GM18909 (cell line): ENCODE measurements at regions not wholly inside any gene's neighbourhood (a gene's known extent, or its start where the extent isn't known, plus 50 kb on each side); places are given as distances from the start of the nearest gene placed in this dataset.

Experiments
- ATAC-seq: cut with Tn5 transposase; IDR thresholded peaks from one replicate; pipeline ENCODE4 v1.9.1; 2021; ENCODE audit warnings: mild to moderate bottlenecking; ENCODE audit not compliant: unreplicated experiment, poor library complexity

- no peak for ATAC-seq
Measured at GRCh38 chr9:95634536-95634935, 117.8 kb upstream of the PTCH1 start.

GRCh38 chr9:95634114-95634513, 117.3 kb upstream of the PTCH1 start:
- ATAC-seq, result no peak

- ATAC-seq, result no peak
Measured at GRCh38 chr9:95629585-95629984, 112.8 kb upstream of the PTCH1 start.

- ATAC-seq, result no peak
Measured at GRCh38 chr9:95627802-95628201, 111.0 kb upstream of the PTCH1 start.

- no peak for ATAC-seq
Measured at GRCh38 chr9:95626885-95627558, 110.3 kb upstream of the PTCH1 start.

GRCh38 chr9:95626341-95626740, 109.6 kb upstream of the PTCH1 start:
- no peak for ATAC-seq

GRCh38 chr9:95623640-95624039, 106.9 kb upstream of the PTCH1 start:
- no peak for ATAC-seq

- ATAC-seq, result no peak
Measured at GRCh38 chr9:95620722-95621121, 104.0 kb upstream of the PTCH1 start.

GRCh38 chr9:95620314-95620713, 103.5 kb upstream of the PTCH1 start:
- no peak for ATAC-seq

- no peak for ATAC-seq
Measured at GRCh38 chr9:95615246-95615645, 98.5 kb upstream of the PTCH1 start.

GRCh38 chr9:95613670-95614069, 96.9 kb upstream of the PTCH1 start:
- no peak for ATAC-seq

GRCh38 chr9:95611354-95611753, 94.6 kb upstream of the PTCH1 start:
- ATAC-seq, result no peak

- no peak for ATAC-seq
Measured at GRCh38 chr9:95610006-95610785, 93.4 kb upstream of the PTCH1 start.

GRCh38 chr9:95609426-95609825, 92.7 kb upstream of the PTCH1 start:
- ATAC-seq, result no peak

GRCh38 chr9:95608341-95608740, 91.6 kb upstream of the PTCH1 start:
- no peak for ATAC-seq

GRCh38 chr9:95607507-95607906, 90.7 kb upstream of the PTCH1 start:
- ATAC-seq, result no peak

GRCh38 chr9:95606489-95607350, 89.9 kb upstream of the PTCH1 start:
- ATAC-seq, result no peak

- ATAC-seq, result no peak
Measured at GRCh38 chr9:95605816-95606488, 89.2 kb upstream of the PTCH1 start.

- no peak for ATAC-seq
Measured at GRCh38 chr9:95605101-95605500, 88.3 kb upstream of the PTCH1 start.

GRCh38 chr9:95598236-95598635, 81.5 kb upstream of the PTCH1 start:
- ATAC-seq, result no peak
